Esophagus squamous epithelium (tissue), 5 donors: ENCODE measurements at regions not wholly inside any gene's neighbourhood (a gene's known extent, or its start where the extent isn't known, plus 50 kb on each side); places are given as distances from the start of the nearest gene placed in this dataset.

Experiments used
- DNase-seq: peaks from one replicate; lab custom pipeline; 2025; lab: John Stamatoyannopoulos, UW
- H3K27ac ChIP-seq, 4 donors: fragments of 200-600 bp; sonication (generic); one replicate each; pipeline ENCODE4 v1.5.1; 2016 to 2019; ENCODE audit warnings: mild to moderate bottlenecking in 1 of 4
- H3K27me3 ChIP-seq, 4 donors: fragments of 200-600 bp; sonication (generic); 1 replicate in 3 of 4; 2 replicates in 1 of 4; pipeline versions ENCODE4 v1.5.1 to v1.6.0; 2017 to 2021; ENCODE audit warnings: antibody characterized with exemption in 1 of 4
- H3K36me3 ChIP-seq, 3 donors: fragments of 200-600 bp; sonication (generic); one replicate each; pipeline ENCODE4 v1.5.1; 2016 to 2019
- H3K4me1 ChIP-seq, 3 donors: fragments of 200-600 bp; sonication (generic); one replicate each; pipeline ENCODE4 v1.5.1; 2017 to 2019
- H3K4me3 ChIP-seq, 4 donors: fragments of 200-600 bp; sonication (generic); 1 replicate in 3 of 4; 2 replicates in 1 of 4; pipeline ENCODE4 v1.5.1; 2016 to 2019; ENCODE audit warnings: mild to moderate bottlenecking in 2 of 4, moderate library complexity in 1 of 4
- H3K9me3 ChIP-seq, 3 donors: fragments of 200-600 bp; sonication (generic); one replicate each; pipeline ENCODE4 v1.5.1; 2016 to 2019
- POLR2A ChIP-seq, 4 donors: fragments of 450-650 bp; IDR thresholded peaks; one replicate each; pipeline ENCODE4 v1.6.1; 2017; ENCODE audit warnings: antibody characterized with exemption in 4 of 4, mild to moderate bottlenecking in 4 of 4, moderate library complexity in 3 of 4
- WGBS, 2 donors: methylation state at CpG; one replicate each; pipeline ENCODE4 v1.1.5; 2018; 5-methylcytosine and 5-hydroxymethylcytosine counted together
- intact Hi-C: fragments of 100-400 bp; cut with DNase I; formaldehyde crosslinking; loops from one replicate; pipeline ENCODE4 v1.15.0; 2022
- TF ChIP-seq, protein P1 (sequence below), 6 experiments: fragments of 450-650 bp in 4 of 6; fragments of 200-600 bp in 2 of 6; sonication (generic) in 2 of 6; IDR thresholded peaks; one replicate each; pipeline ENCODE4 v1.5.1; 2016 to 2019; ENCODE audit warnings: antibody characterized with exemption in 6 of 6, mild to moderate bottlenecking in 4 of 6, moderate library complexity in 4 of 6
- donor health status: DM: yes; HTN: yes; CAD: no.

DNA sequence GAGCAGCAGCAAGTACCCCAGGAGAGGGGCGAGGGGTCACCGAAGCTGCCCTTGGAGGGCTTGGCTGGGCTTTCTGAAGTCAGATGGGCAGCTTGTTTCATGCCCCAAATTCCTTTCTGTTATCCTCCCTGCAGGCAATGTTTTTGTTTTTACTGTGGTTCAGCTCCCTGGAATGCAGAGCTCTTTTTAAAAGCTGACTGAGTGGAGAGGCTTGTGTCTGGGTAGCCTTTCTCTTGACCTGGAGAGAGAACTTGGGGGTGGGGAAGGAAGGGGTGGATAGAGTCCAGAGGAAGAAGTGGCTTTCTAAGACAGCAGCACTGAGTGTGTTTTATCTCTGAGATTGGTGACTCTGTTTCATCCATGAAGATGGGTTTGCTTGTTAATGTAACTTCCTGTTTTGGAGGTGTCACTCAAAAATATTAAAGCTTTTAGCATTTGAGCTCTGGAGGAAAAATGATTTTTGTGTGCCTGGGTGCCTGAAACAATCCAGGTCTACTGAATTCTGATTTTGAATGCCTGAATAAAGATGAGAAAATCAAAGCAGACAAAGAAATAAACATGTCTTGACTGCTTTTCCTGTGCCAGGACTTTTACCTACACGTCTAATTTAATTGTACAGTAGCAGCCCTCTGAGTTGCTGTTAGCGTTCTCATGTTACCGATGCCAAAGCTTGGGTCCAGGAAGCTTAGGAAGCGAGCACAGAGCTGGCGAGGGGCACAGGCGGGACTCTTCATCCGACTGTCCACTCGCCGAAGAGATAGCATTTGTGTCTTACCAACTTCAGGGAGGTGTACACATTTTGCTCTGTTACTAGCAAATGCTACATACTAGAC is 78.2 kb upstream of the EEF1E1 start:
- DNase-seq: no peak
- Histone ChIP-seq H3K36me3 (no peaks in the 10 kb centered on the region), H3K9me3 (no peaks in the 10 kb centered on the region), H3K27ac (no peak overlapping the region), H3K4me3 (no peak overlapping the region), H3K4me1 (no peaks in the 10 kb centered on the region), H3K27me3 (peaks cover 0 to 25% (median 0%) of the 10 kb centered on the region in 4 donors)
- no peak for TF ChIP-seq POLR2A (IDR thresholded peaks at IDR 0.05)
- TF ChIP-seq, protein P1, sequence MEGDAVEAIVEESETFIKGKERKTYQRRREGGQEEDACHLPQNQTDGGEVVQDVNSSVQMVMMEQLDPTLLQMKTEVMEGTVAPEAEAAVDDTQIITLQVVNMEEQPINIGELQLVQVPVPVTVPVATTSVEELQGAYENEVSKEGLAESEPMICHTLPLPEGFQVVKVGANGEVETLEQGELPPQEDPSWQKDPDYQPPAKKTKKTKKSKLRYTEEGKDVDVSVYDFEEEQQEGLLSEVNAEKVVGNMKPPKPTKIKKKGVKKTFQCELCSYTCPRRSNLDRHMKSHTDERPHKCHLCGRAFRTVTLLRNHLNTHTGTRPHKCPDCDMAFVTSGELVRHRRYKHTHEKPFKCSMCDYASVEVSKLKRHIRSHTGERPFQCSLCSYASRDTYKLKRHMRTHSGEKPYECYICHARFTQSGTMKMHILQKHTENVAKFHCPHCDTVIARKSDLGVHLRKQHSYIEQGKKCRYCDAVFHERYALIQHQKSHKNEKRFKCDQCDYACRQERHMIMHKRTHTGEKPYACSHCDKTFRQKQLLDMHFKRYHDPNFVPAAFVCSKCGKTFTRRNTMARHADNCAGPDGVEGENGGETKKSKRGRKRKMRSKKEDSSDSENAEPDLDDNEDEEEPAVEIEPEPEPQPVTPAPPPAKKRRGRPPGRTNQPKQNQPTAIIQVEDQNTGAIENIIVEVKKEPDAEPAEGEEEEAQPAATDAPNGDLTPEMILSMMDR (IDR thresholded peaks at IDR 0.05): no peak
- 11 to 29% methylated on average over 11 of the region's 11 CpGs for WGBS, 2 donors
- intact Hi-C loops: no loop called here

DNA sequence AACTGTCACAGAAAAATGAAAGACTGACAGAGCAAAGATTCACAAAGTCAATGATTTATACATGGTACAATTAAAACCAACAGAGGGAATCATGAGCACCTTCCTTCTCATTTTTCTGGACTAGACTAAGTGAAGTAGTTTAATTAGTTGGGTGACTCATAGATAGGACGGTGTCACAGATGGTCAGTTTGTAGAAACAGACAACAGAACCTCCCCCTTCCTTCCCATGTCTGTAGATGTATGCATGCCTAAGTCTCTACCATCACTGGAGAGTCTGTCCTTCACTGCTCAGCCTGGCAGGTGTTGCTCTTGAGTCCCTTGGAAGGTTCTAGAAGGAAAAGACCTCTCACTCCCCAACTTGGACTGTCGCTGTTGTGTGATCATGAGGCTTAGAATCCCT is 75.4 kb upstream of the EEF1E1 start:
- H3K27me3 ChIP-seq: peaks cover 0 to 25% (median 0%) of the 10 kb centered on the region in 4 donors
- no peak for DNase-seq
- no peak overlapping the region for H3K27ac ChIP-seq
- TF ChIP-seq POLR2A (IDR thresholded peaks at IDR 0.05): no peak
- TF ChIP-seq, protein P1 (IDR thresholded peaks at IDR 0.05): no peak
- intact Hi-C loops: no loop called here
- H3K4me3 ChIP-seq: no peak overlapping the region
- WGBS, 2 donors: 83 to 89% methylated on average over 2 of the region's 2 CpGs
- no peaks in the 10 kb centered on the region for H3K9me3 ChIP-seq
- no peaks in the 10 kb centered on the region for H3K4me1 ChIP-seq
- no peaks in the 10 kb centered on the region for H3K36me3 ChIP-seq

DNA sequence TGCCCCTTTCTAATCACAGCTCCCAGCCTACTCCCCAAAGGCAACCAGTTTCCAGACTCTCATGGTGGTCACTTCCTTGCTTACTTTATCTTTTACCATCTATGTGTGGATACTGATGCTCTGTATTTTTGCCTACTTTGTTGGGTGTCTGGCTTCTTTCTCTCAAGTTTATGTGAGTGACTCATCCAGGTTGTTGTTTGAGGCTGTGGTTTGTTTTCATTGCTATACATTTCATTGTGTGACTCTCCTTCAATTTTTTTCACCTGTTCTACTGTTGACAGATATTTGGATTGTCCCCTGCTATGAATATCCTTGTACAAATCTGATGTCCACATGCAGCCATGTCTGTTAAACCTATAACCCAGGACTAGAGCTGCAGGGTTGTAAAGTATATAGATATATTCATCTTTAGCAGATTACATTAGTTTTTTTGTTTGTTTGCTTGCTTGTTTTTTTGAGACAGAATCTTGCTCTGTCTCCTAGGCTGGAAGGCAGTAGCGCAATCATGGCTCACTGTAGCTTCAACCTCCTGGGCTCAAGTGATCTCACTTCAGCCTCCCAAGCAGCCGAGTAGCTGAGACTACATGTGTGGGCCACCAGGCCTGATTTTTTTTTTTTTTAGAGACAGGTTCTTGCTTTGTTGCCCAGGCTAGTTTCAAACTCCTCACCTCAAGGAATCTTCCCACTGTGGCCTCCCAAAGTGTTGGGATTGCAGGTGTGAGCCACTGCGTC is 72.9 kb upstream of the EEF1E1 start:
- 92% methylated on average over 3 of the region's 3 CpGs for WGBS, 2 donors
- Histone ChIP-seq H3K4me1 (no peaks in the 10 kb centered on the region), H3K36me3 (no peaks in the 10 kb centered on the region), H3K4me3 (no peak overlapping the region), H3K27ac (no peak overlapping the region), H3K9me3 (no peaks in the 10 kb centered on the region), H3K27me3 (peaks cover 0 to 12% (median 0%) of the 10 kb centered on the region in 4 donors)
- TF ChIP-seq POLR2A (IDR thresholded peaks at IDR 0.05): no peak
- TF ChIP-seq, protein P1 (IDR thresholded peaks at IDR 0.05): no peak
- DNase-seq: no peak
- intact Hi-C loops: no loop called here

DNA sequence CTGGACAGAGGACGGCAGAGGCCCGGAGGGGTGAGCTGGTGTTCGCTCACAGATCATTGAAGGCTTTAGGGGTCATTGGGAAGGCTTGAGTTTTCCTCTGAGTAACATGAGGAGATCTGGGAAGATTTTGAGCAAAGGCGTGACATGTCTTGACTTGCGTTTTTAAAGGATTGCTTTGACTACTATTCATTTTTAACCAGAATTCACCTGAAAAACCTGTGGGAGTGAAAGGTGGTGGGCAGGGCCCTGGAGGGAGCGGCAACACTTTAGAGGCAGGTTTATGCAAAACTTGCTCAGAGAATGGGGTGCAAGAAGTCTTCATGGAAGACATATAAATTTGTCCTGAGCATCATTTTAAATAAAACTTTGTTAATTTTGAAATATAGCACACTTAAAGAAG is 72.2 kb upstream of the EEF1E1 start:
- Histone ChIP-seq H3K36me3 (no peaks in the 10 kb centered on the region), H3K4me3 (no peak overlapping the region), H3K27me3 (peaks cover 0 to 9% (median 0%) of the 10 kb centered on the region in 4 donors), H3K27ac (no peak overlapping the region), H3K9me3 (no peaks in the 10 kb centered on the region), H3K4me1 (no peaks in the 10 kb centered on the region)
- intact Hi-C loops: no loop called here
- DNase-seq: no peak
- TF ChIP-seq, protein P1 (IDR thresholded peaks at IDR 0.05): no peak
- no peak for TF ChIP-seq POLR2A (IDR thresholded peaks at IDR 0.05)
- 69 to 78% methylated on average over 6 of the region's 6 CpGs for WGBS, 2 donors

DNA sequence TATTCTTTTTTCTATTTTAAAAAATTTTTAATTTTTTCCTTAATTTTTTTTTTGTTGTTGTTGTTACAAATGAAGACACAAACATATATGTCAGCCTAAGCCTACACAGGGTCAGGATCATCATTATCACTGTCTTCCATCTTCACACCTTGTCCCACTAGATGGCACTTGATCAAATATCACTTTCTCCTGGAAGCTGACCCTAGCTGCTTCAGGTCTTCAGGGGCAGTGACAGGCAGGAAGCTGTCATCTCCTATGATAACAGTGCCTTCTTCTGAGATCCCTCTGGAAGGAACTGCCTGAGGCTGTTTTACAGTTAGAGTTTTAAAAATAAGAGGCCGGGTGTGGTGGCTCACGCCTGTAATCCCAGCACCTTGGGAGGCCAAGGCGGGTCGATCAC is 70.2 kb upstream of the EEF1E1 start:
- WGBS, 2 donors: 77 to 81% methylated on average over 3 to 4 of the region's 4 CpGs
- H3K27ac ChIP-seq: no peak overlapping the region
- no peak overlapping the region for H3K4me3 ChIP-seq
- DNase-seq: no peak
- TF ChIP-seq POLR2A (IDR thresholded peaks at IDR 0.05): no peak
- TF ChIP-seq, protein P1 (IDR thresholded peaks at IDR 0.05): no peak
- H3K36me3 ChIP-seq: no peaks in the 10 kb centered on the region
- H3K4me1 ChIP-seq: no peaks in the 10 kb centered on the region
- intact Hi-C loops: no loop called here
- no peaks in the 10 kb centered on the region for H3K9me3 ChIP-seq
- peaks cover 0 to 6% (median 0%) of the 10 kb centered on the region in 4 donors for H3K27me3 ChIP-seq
